Ascending aorta (tissue), 2 donors: ENCODE measurements at regions not wholly inside any gene's neighbourhood (a gene's known extent, or its start where the extent isn't known, plus 50 kb on each side); places are given as distances from the start of the nearest gene placed in this dataset.

ENCODE experiments used
- DNase-seq, 2 donors: peaks; one replicate each; pipeline ENCODE4 v3.0.0-alpha.2; 2019; ENCODE audit warnings: low spot score in 2 of 2
- H3K27ac ChIP-seq, 2 donors: fragments of 200-600 bp; sonication (generic); one replicate each; pipeline ENCODE4 v1.5.1; 2016 to 2017; ENCODE audit warnings: mild to moderate bottlenecking in 1 of 2
- H3K27me3 ChIP-seq: fragments of 200-600 bp; sonication (generic); one replicate; pipeline ENCODE4 v1.5.1; 2017
- H3K36me3 ChIP-seq, 2 donors: fragments of 200-600 bp; sonication (generic); one replicate each; pipeline ENCODE4 v1.5.1; 2016
- H3K4me1 ChIP-seq, 2 donors: fragments of 200-600 bp; sonication (generic); one replicate each; pipeline ENCODE4 v1.5.1; 2016 to 2017; ENCODE audit warnings: mild to moderate bottlenecking in 1 of 2
- H3K4me3 ChIP-seq, 2 donors: fragments of 200-600 bp; sonication (generic); one replicate each; pipeline ENCODE4 v1.5.1; 2016 to 2017; ENCODE audit warnings: mild to moderate bottlenecking in 1 of 2
- H3K9me3 ChIP-seq, 2 donors: fragments of 200-600 bp; sonication (generic); one replicate each; pipeline ENCODE4 v1.5.1; 2016
- intact Hi-C: fragments of 100-400 bp; cut with DNase I; formaldehyde crosslinking; loops from one replicate; pipeline ENCODE4 v1.15.1; 2023
- TF ChIP-seq, protein P1 (sequence below), 3 experiments: fragments of 200-600 bp in 2 of 3; fragments of 450-650 bp in 1 of 3; sonication (generic) in 2 of 3; IDR thresholded peaks; one replicate each; pipeline ENCODE4 v1.5.1; 2016 to 2019; ENCODE audit warnings: antibody characterized with exemption in 3 of 3, mild to moderate bottlenecking in 1 of 3, moderate library complexity in 1 of 3

DNA sequence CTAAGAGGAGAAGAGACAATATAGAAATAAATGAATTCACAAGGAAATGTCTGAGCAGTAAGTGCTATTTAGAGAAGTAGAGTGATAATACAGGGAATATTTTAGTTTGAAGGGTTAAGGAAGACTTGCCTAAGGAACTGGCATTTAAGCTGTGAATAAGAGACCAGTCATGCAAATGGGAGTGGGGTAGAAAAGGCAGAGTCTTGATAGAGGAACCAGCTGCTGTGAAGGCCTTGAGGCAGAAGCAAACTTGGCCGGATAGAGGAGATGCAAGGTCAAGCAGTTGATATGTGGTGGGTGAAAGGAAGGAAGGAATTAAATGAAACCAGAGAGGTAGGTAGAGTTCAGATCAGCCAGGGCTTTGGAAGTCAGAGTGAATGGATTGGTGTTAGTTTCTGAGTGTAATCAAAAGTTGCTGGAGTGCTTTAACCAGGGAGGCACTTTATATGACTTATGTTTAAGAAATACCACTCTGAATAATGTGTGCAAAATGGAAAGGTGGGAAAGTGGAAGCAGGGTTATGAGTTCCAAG, 198.4 kb upstream of the SESN3 start:
- H3K27me3 ChIP-seq: no peaks in the 10 kb centered on the region
- no peak for DNase-seq
- no peaks in the 10 kb centered on the region for H3K36me3 ChIP-seq
- H3K4me1 ChIP-seq: no peaks in the 10 kb centered on the region
- intact Hi-C loops: no loop called here
- no peaks in the 10 kb centered on the region for H3K9me3 ChIP-seq
- no peak overlapping the region for H3K4me3 ChIP-seq
- no peak overlapping the region for H3K27ac ChIP-seq
- TF ChIP-seq, protein P1, sequence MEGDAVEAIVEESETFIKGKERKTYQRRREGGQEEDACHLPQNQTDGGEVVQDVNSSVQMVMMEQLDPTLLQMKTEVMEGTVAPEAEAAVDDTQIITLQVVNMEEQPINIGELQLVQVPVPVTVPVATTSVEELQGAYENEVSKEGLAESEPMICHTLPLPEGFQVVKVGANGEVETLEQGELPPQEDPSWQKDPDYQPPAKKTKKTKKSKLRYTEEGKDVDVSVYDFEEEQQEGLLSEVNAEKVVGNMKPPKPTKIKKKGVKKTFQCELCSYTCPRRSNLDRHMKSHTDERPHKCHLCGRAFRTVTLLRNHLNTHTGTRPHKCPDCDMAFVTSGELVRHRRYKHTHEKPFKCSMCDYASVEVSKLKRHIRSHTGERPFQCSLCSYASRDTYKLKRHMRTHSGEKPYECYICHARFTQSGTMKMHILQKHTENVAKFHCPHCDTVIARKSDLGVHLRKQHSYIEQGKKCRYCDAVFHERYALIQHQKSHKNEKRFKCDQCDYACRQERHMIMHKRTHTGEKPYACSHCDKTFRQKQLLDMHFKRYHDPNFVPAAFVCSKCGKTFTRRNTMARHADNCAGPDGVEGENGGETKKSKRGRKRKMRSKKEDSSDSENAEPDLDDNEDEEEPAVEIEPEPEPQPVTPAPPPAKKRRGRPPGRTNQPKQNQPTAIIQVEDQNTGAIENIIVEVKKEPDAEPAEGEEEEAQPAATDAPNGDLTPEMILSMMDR (IDR thresholded peaks at IDR 0.05): no peak

DNA sequence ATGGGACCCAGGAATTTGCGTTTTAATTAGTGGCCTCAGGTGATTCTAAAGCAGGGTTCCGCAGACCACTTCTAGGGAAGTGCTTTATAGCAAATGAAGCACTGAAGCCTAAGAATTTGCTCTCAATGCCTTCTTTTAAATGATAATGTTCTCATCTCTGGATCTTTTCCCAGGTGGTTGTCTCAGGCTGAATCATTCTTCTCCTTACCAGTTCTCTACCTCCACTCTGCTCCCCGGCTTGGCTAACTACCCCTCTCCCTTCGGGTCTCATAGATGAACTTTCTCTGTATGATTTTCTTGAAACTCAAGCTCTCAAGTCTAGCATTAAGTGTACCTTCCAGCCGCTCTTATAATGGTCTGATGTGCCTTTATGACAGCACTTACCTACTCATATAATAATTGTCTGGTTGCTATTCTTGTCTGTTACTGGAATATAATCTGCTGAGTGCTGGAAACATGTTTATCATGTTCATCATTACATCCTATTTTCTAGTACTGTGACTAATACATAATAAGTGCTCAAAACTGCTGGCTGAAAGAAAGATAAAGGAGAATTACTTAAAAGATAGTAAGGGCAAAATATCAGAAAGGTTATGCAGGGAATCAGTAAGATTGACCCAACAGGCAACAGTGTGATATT, 195.9 kb upstream of the SESN3 start:
- Histone ChIP-seq H3K27me3 (no peaks in the 10 kb centered on the region), H3K4me1 (no peaks in the 10 kb centered on the region), H3K9me3 (no peaks in the 10 kb centered on the region), H3K27ac (no peak overlapping the region), H3K36me3 (no peaks in the 10 kb centered on the region), H3K4me3 (no peak overlapping the region)
- DNase-seq: no peak
- TF ChIP-seq, protein P1 (IDR thresholded peaks at IDR 0.05): no peak
- intact Hi-C loops: no loop called here

DNA sequence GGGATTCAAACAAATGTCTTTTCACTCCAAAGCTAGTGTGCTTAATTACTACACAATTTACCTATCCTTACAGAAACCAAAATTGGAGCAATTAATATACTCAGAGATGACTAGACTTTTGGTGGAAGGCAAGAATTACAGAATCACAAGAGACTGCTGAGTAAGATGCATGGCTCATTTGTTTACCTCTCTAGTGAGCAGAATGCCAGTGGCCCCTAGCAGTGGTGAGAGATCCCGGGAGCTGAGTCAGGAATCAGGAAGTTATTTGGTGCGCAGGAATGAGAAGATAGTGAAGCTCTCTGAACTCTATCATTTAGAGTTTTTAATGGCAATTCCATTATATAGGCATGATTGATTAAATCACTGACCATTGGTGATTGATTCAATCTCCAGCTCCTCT, 188.9 kb upstream of the SESN3 start:
- no peak overlapping the region for H3K4me3 ChIP-seq
- H3K4me1 ChIP-seq: no peaks in the 10 kb centered on the region
- no peak for DNase-seq
- no peaks in the 10 kb centered on the region for H3K36me3 ChIP-seq
- H3K27ac ChIP-seq: no peak overlapping the region
- no peaks in the 10 kb centered on the region for H3K27me3 ChIP-seq
- TF ChIP-seq, protein P1 (IDR thresholded peaks at IDR 0.05): no peak
- no peaks in the 10 kb centered on the region for H3K9me3 ChIP-seq
- intact Hi-C loops: no loop called here

DNA sequence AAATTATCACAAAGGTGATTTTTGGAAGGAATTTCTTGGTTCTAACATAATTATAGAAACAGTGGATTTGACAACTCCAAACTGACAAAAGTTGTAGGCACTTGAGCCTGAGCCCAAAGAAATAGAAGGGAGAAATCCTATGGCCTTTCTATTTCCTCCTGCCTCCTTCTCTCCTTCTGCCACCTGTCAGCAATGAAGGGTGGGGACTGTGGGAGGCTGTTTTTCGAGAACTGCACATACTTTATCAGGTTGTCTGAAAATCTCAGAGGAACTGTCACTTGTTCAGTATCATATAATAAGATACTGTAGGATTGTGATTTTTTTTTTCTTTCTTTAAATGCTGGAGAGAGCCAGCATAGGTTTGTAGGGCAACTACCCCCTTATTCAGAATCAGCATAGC, 187.9 kb upstream of the SESN3 start:
- Histone ChIP-seq H3K27me3 (no peaks in the 10 kb centered on the region), H3K9me3 (no peaks in the 10 kb centered on the region), H3K27ac (no peak overlapping the region), H3K4me1 (no peaks in the 10 kb centered on the region), H3K4me3 (no peak overlapping the region), H3K36me3 (no peaks in the 10 kb centered on the region)
- intact Hi-C loops: no loop called here
- TF ChIP-seq, protein P1 (IDR thresholded peaks at IDR 0.05): no peak
- DNase-seq: no peak

DNA sequence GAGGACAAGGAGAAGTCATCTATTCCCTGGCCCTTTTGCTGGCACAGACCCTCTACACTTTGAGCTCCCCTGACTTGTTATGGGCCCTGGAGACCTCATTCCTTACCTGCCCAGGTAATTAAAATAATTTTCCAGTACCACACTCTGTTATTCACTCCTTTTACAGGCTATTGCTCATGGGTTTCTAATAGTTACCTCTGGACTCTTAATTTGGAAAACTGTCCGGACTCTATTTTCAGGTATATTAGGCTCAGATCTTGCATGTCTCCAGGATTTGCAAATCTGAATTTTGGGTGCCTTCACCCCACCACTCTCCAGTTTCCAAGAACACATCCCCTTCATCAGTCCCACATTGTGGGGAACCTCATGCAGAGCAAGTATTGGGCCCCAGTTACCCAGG, 186.8 kb upstream of the SESN3 start:
- TF ChIP-seq, protein P1 (IDR thresholded peaks at IDR 0.05): no peak
- no peak for DNase-seq
- Histone ChIP-seq H3K27ac (no peak overlapping the region), H3K9me3 (no peaks in the 10 kb centered on the region), H3K4me3 (no peak overlapping the region), H3K36me3 (no peaks in the 10 kb centered on the region), H3K27me3 (no peaks in the 10 kb centered on the region), H3K4me1 (no peaks in the 10 kb centered on the region)
- intact Hi-C loops: no loop called here
